GM23248 (cell line): ENCODE measurements at regions not wholly inside any gene's neighbourhood (a gene's known extent, or its start where the extent isn't known, plus 50 kb on each side); places are given as distances from the start of the nearest gene placed in this dataset.

Experiments
- DNase-seq: peaks from one replicate; pipeline ENCODE4 v3.0.0-alpha.2; 2015
- H2AFZ ChIP-seq: fragments of 200-600 bp; sonication (generic); 2 replicates; pipeline ENCODE4 v1.6.1; 2016; ENCODE audit warnings: antibody characterized with exemption
- H3F3A ChIP-seq: fragments of 200-600 bp; sonication (generic); 2 replicates; pipeline ENCODE4 v1.6.1; 2016; ENCODE audit warnings: mild to moderate bottlenecking, antibody characterized with exemption, mixed run types; ENCODE audit not compliant: insufficient read depth
- H3K27ac ChIP-seq: fragments of 200-600 bp; sonication (generic); 2 replicates; pipeline ENCODE4 v1.5.1; 2016; ENCODE audit warnings: mild to moderate bottlenecking
- H3K27me3 ChIP-seq: fragments of 200-600 bp; sonication (generic); replicated peaks from 2 replicates; pipeline ENCODE4 v1.6.1; 2016; ENCODE audit warnings: mild to moderate bottlenecking; ENCODE audit not compliant: insufficient read depth
- H3K36me3 ChIP-seq: fragments of 200-600 bp; sonication (generic); 2 replicates; pipeline ENCODE4 v1.6.1; 2016; ENCODE audit warnings: low read depth, mild to moderate bottlenecking
- H3K4me1 ChIP-seq: fragments of 200-600 bp; sonication (generic); 2 replicates; pipeline ENCODE4 v1.6.1; 2016; ENCODE audit warnings: mild to moderate bottlenecking; ENCODE audit not compliant: insufficient read depth
- H3K4me2 ChIP-seq: fragments of 200-600 bp; sonication (generic); one replicate; pipeline ENCODE4 v1.6.1; 2016; ENCODE audit warnings: mild to moderate bottlenecking; ENCODE audit not compliant: unreplicated experiment
- H3K4me3 ChIP-seq: fragments of 200-600 bp; sonication (generic); 2 replicates; pipeline ENCODE4 v1.5.1; 2016; ENCODE audit warnings: mild to moderate bottlenecking
- H3K79me2 ChIP-seq: fragments of 200-600 bp; sonication (generic); 2 replicates; pipeline ENCODE4 v1.6.1; 2016; ENCODE audit warnings: mild to moderate bottlenecking; ENCODE audit not compliant: insufficient read depth
- H3K9ac ChIP-seq: fragments of 200-600 bp; sonication (generic); 2 replicates; pipeline ENCODE4 v1.6.1; 2016; ENCODE audit warnings: mild to moderate bottlenecking
- H3K9me2 ChIP-seq: fragments of 200-600 bp; sonication (generic); 2 replicates; pipeline ENCODE4 v1.6.1; 2016; ENCODE audit warnings: mixed run types, mild to moderate bottlenecking, moderate library complexity; ENCODE audit not compliant: insufficient read depth
- H3K9me3 ChIP-seq: fragments of 200-600 bp; sonication (generic); one replicate; pipeline ENCODE4 v1.6.1; 2017; ENCODE audit warnings: low read depth
- H4K20me1 ChIP-seq: fragments of 200-600 bp; sonication (generic); 2 replicates; pipeline ENCODE4 v1.6.0; 2016; ENCODE audit not compliant: insufficient read depth
- EZH2 ChIP-seq: fragments of 200-600 bp; sonication (generic); IDR thresholded peaks from 2 replicates; pipeline ENCODE4 v1.6.1; 2018; ENCODE audit warnings: antibody characterized with exemption, mild to moderate bottlenecking; ENCODE audit not compliant: insufficient read depth, poor library complexity, severe bottlenecking
- EZH2phosphoT487 ChIP-seq: fragments of 200-600 bp; sonication (generic); IDR thresholded peaks from 2 replicates; pipeline ENCODE4 v1.6.1; 2018; ENCODE audit warnings: antibody characterized with exemption, moderate library complexity, mild to moderate bottlenecking, low read depth; ENCODE audit not compliant: insufficient read depth
- WGBS, 2 experiments: methylation state at CpG; one replicate each; pipeline ENCODE4 v1.1.6; 2015 to 2017; ENCODE audit warnings: low lambda C conversion rate in 2 of 2, low coverage in 1 of 2; ENCODE audit errors: missing lambda C conversion rate in 2 of 2; 5-methylcytosine and 5-hydroxymethylcytosine counted together
- in situ Hi-C: fragments of 300-500 bp; cut with MboI; formaldehyde crosslinking; loops from 2 replicates; pipeline ENCODE4 v1.15.0; 2020

GRCh38 chr1:108063703-108064102 lies 98.7 kb upstream of the VAV3 start:
- Histone ChIP-seq H2AFZ (no peak overlapping the region), H4K20me1 (no peaks in the 10 kb centered on the region), H3K9me2 (no peaks in the 10 kb centered on the region), H3K27me3 (no peaks in the 10 kb centered on the region), H3K27ac (no peak overlapping the region), H3K9ac (no peak overlapping the region), H3K4me1 (no peaks in the 10 kb centered on the region), H3K4me2 (no peak overlapping the region), H3K79me2 (no peaks in the 10 kb centered on the region), H3K9me3 (no peaks in the 10 kb centered on the region), H3K4me3 (no peak overlapping the region), H3F3A (no peaks in the 10 kb centered on the region), H3K36me3 (no peaks in the 10 kb centered on the region)
- 82 to 95% methylated on average over 1 of the region's 1 CpG for WGBS, 2 experiments
- in situ Hi-C loops, result no loop called here
- no peak for DNase-seq
- no peak for TF ChIP-seq EZH2phosphoT487
- no peak for TF ChIP-seq EZH2

- no peaks in the 10 kb centered on the region for H3K27me3 ChIP-seq
- H3K79me2 ChIP-seq, result no peaks in the 10 kb centered on the region
- H3K9me2 ChIP-seq, result no peaks in the 10 kb centered on the region
- no peak overlapping the region for H3K27ac ChIP-seq
- H3K9me3 ChIP-seq, result no peaks in the 10 kb centered on the region
- no peak overlapping the region for H3K4me2 ChIP-seq
- H2AFZ ChIP-seq, result no peak overlapping the region
- no peaks in the 10 kb centered on the region for H3F3A ChIP-seq
- DNase-seq, result no peak
- TF ChIP-seq EZH2 (no peak), EZH2phosphoT487 (no peak)
- H3K4me1 ChIP-seq, result no peaks in the 10 kb centered on the region
- WGBS, 2 experiments, result 8 to 11% methylated on average over 2 of the region's 2 CpGs
- no peaks in the 10 kb centered on the region for H4K20me1 ChIP-seq
- no peak overlapping the region for H3K4me3 ChIP-seq
- in situ Hi-C loops, result no loop called here
- H3K9ac ChIP-seq, result no peak overlapping the region
- no peaks in the 10 kb centered on the region for H3K36me3 ChIP-seq
These were observed 95.0 kb upstream of the VAV3 start for GRCh38 chr1:108059945-108060344.

GRCh38 chr1:108057541-108057940 lies 92.6 kb upstream of the VAV3 start:
- H2AFZ ChIP-seq, result no peak overlapping the region
- H3K4me3 ChIP-seq, result no peak overlapping the region
- no peak overlapping the region for H3K9ac ChIP-seq
- peaks cover 12% of the 10 kb centered on the region for H3K4me1 ChIP-seq
- H4K20me1 ChIP-seq, result no peaks in the 10 kb centered on the region
- H3K9me2 ChIP-seq, result no peaks in the 10 kb centered on the region
- no peaks in the 10 kb centered on the region for H3K27me3 ChIP-seq
- no peak for DNase-seq
- in situ Hi-C loops, result no loop called here
- peaks cover 19% of the 10 kb centered on the region for H3F3A ChIP-seq
- H3K36me3 ChIP-seq, result no peaks in the 10 kb centered on the region
- H3K79me2 ChIP-seq, result no peaks in the 10 kb centered on the region
- H3K4me2 ChIP-seq, result no peak overlapping the region
- no peak for TF ChIP-seq EZH2
- no peak for TF ChIP-seq EZH2phosphoT487
- WGBS, 2 experiments, result 90 to 93% methylated on average over 3 of the region's 3 CpGs
- H3K9me3 ChIP-seq, result no peaks in the 10 kb centered on the region
- no peak overlapping the region for H3K27ac ChIP-seq

- Histone ChIP-seq H3K27ac (no peak overlapping the region), H3K36me3 (no peaks in the 10 kb centered on the region), H3K79me2 (no peaks in the 10 kb centered on the region), H4K20me1 (no peaks in the 10 kb centered on the region), H3K4me2 (no peak overlapping the region), H3K9me2 (no peaks in the 10 kb centered on the region), H3K4me1 (peaks cover 12% of the 10 kb centered on the region), H3K27me3 (no peaks in the 10 kb centered on the region), H3K9me3 (no peaks in the 10 kb centered on the region), H3K9ac (no peak overlapping the region), H3F3A (peaks cover 20% of the 10 kb centered on the region), H3K4me3 (no peak overlapping the region), H2AFZ (no peak overlapping the region)
- WGBS, 2 experiments, result 96 to 97% methylated on average over 1 of the region's 1 CpG
- no peak for DNase-seq
- no peak for TF ChIP-seq EZH2
- in situ Hi-C loops, result no loop called here
These were observed 91.5 kb upstream of the VAV3 start for GRCh38 chr1:108056436-108056990.

GRCh38 chr1:108055387-108055786 lies 90.4 kb upstream of the VAV3 start:
- in situ Hi-C loops, result no loop called here
- Histone ChIP-seq H3K27me3 (no peaks in the 10 kb centered on the region), H3K9me3 (no peaks in the 10 kb centered on the region), H3K9me2 (no peaks in the 10 kb centered on the region), H3K36me3 (no peaks in the 10 kb centered on the region), H3F3A (peaks cover 20% of the 10 kb centered on the region), H3K4me3 (no peak overlapping the region), H3K9ac (no peak overlapping the region), H3K27ac (no peak overlapping the region), H3K79me2 (no peaks in the 10 kb centered on the region), H3K4me2 (no peak overlapping the region), H4K20me1 (no peaks in the 10 kb centered on the region), H2AFZ (no peak overlapping the region), H3K4me1 (peaks cover 12% of the 10 kb centered on the region)
- WGBS, 2 experiments, result 99 to 100% methylated on average over 2 of the region's 2 CpGs
- DNase-seq, result no peak
- TF ChIP-seq EZH2 (no peak), EZH2phosphoT487 (no peak)
